ENCODE measurements at regions not wholly inside any gene's neighbourhood (a gene's known extent, or its start where the extent isn't known, plus 50 kb on each side); places are given as distances from the start of the nearest gene placed in this dataset.
A peak's percentile ranks its signal among the peaks of the same experiment; 100 is the strongest.
"Not testable (repeated sequence)": the region's sequence is repeated elsewhere in the genome, so short reads cannot be mapped to it uniquely, and the experiment has no call there.

DNA sequence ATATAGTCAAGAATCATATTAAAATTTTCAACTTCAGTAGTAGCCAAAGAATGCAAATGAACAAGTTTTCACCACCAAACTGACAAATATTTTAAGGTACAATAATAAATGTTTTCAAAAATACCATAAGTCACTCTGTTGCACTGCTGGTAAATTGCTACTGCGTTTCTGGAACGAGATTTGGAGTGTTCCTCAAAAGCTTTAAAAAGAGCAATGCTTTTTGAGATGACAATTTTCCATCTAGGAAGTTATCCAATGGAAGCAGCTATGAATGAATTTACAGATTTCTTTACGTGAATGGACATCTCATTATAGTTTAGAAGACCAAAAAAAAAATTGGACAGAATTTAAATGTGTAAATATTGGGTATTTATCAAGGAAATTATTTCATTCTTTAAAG is 173.2 kb upstream of the OR13F1 start:
- DNase-seq (ENCODE audit: low read depth): no peak

- DNase-seq (ENCODE audit: low read depth): no peak
These were observed 169.5 kb upstream of the OR13F1 start for GRCh38 chr9:104334549-104334948.

DNA sequence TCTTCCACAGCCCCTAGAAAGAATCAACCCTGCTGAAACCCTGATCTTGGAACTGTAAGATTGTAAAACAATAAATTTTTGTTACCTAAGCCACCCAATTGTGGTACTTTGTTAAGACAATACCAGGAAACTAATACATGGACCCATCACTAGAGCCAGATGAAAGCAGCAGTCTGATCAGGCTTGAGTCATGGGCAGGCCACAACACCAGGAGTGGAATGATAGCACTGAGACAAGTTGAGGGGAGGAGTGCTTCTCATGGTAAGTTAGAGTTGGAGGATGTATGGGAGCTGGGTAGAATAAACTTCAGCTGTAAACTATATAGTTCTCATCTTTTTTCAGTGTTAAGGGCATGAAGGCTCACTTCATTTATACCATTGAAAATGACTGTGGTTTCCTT is 164.4 kb upstream of the OR13F1 start:
- no peak for DNase-seq (ENCODE audit: low read depth)

DNA sequence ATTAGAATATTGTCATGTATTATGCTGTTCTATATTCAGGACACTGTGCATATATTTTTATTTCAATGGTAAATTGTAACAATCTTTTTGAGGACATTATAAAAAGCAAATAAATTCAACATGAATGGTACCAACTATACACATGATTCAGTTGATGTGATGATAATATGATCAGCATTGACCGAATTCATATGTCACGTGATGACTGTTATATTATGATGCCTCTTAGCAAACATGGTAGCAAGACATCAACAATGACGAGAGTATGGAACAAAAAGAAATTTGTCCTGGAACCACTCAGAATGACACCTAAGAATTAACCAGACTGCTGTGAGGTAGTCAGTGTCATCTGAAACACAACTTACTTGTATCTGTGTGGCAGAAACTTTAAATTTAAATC is 161.5 kb upstream of the OR13F1 start:
- no peak for DNase-seq (ENCODE audit: low read depth)

DNA sequence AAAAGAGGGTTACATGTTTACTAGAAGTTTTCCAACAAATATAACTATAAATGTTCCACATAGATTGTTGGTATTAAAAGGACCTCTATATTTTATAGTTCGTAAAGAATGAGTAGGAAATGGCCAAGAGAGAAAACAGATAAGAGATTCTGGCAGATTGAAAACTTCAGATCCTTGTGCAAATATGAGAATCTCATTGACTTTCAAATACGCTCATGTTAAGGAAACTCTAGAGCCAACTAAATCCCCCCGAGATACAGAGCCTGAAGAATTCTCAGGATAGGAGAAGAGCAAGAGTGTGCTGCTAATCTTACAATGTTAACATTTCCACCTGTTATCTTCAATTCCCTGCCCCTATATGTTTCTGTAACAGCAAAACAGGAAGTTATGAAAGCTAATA is 159.0 kb upstream of the OR13F1 start:
- no peak for DNase-seq (ENCODE audit: low read depth)

DNA sequence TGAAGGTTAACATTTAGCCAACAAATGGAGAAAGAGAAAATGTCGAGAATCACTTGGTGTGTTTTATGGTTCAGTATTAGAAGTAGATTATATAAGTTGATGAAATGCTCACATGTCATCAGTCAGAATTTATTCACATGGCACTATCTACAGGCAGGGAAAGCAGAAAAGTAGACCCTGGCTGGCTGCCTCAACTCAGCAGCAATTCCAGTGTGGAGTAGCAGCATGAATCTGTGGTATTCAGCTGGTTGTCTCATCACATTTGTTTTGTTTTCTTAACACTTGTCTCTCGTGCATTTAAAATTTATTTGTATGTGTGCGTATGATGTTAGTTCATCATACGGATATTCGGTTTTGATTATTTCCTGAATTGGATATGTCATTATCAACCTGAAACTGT is 153.5 kb upstream of the OR13F1 start:
- no peak for DNase-seq (ENCODE audit: low read depth)

DNA sequence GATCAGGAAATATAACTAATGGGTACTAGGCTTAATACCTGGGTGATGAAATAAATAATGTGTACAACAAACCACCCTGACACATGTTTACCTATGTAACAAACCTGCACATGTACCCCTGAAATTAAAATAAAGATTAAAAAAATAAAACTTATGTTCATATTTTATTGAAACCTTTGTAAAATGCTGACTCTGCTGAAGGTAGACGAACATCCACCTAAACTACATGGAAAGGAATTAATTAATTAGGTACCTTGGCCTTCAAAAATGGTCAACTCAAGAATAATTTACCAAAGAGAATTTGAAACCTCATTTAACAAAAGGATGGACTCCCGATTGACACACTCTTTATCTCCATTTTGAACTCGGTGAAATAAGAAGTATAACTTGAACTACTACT is 152.3 kb upstream of the OR13F1 start:
- DNase-seq (ENCODE audit: low read depth): no peak

- DNase-seq (ENCODE audit: low read depth): no peak
These were observed 142.9 kb upstream of the OR13F1 start for GRCh38 chr9:104361207-104361606.

GRCh38 chr9:104362912-104363472 is 141.1 kb upstream of the OR13F1 start:
- DNase-seq (ENCODE audit: low read depth): no peak

- no peak for DNase-seq (ENCODE audit: low read depth)
These were observed 136.6 kb upstream of the OR13F1 start for GRCh38 chr9:104367507-104367906.

GRCh38 chr9:104368318-104368717 is 135.7 kb upstream of the OR13F1 start:
- DNase-seq (ENCODE audit: low read depth): not testable (repeated sequence)

- no peak for DNase-seq (ENCODE audit: low read depth)
These were observed 129.4 kb upstream of the OR13F1 start for GRCh38 chr9:104374711-104375110.

GRCh38 chr9:104386013-104386412 is 118.0 kb upstream of the OR13F1 start:
- no peak for DNase-seq (ENCODE audit: low read depth)

DNA sequence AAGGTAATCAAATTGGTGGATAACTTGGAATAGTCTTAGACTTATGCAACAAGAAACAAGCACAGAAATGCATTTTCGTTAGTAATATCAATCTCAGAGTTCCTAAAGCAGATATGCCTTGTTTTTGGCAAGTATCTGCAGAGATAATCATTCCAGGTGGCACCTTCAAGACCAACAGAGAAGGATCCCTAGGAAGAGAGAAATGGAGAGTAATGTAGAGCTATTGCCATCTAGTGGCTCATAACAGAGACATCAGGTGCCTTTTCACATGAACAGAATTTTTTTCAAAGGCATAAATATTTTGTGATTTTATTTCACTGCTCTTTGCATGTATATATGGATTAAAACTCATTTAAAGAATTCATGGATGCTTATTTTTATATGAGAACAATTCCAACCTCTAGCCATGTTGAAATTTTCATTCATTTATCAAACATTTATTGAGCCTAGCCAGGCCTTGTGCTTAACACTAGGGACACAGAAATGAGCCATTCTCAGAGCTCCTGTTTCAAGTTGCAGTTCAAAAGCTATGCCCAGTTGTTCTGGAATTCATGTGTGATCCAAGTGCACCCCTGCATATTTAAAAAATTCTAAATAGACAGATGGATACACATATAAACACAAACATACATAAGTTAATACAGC is 117.5 kb upstream of the OR13F1 start:
- peak; percentile 29 for DNase-seq (ENCODE audit: low read depth)

DNA sequence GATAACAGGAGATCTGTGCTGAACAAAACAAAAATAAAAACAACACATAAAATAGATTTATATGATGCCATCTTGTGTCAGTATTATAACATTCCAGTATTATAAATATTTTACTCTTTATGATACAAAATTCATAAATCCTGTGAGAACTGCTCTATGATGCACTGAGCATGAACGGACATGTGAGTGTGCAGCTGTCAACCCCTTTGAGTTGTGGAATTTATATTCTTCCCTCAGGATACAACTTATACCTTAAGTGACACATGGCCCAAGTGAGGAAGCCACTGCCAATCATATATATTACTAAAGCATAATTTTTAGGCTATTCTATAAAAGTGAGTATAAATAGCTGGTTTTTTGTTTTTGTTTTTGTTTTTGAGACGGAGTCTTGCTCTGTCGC is 116.0 kb upstream of the OR13F1 start:
- no peak for DNase-seq (ENCODE audit: low read depth)

GRCh38 chr9:104389341-104389740 is 114.7 kb upstream of the OR13F1 start:
- no peak for DNase-seq (ENCODE audit: low read depth)

GRCh38 chr9:104394901-104395300 is 109.2 kb upstream of the OR13F1 start:
- DNase-seq (ENCODE audit: low read depth): not testable (repeated sequence)

DNA sequence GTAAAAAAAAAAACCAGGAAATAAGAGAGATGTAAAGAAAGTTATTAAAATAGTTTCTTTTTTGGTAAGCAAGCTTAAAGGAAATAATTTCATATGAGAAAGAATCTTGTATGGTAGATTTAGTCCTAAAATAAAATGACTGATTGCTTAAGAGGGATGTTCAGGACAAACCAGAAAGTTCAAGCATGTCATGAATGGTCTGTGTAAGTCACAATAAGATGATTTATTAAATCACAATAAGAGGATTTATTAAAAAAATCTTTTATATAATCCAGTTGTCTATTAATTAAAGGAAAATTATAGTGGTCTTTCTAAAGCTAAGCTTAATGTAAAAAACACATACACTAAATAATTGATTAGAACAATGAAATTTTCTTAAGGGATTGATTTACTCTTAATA is 91.8 kb upstream of the OR13F1 start:
- DNase-seq (ENCODE audit: low read depth): no peak

- no peak for DNase-seq (ENCODE audit: low read depth)
These were observed 87.6 kb upstream of the OR13F1 start for GRCh38 chr9:104416470-104416869.

DNA sequence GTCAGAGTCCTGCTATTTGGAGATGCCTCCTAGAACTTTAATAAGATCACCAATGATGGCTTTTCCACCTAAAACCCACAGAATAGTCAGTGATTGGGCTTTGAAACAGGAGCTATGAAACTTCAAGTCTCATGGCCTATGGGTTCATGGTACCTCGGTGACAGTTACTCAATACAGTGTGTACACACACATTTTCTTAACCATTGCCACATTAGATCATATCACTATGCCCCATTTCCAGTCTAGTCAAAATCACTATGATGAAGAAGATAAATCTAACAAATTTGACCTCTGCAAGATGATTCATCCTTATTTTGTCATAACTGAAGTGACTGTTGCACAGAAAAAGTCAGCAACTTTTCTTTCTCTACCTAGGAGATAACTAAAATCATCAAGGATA is 86.8 kb upstream of the OR13F1 start:
- DNase-seq (ENCODE audit: low read depth): no peak

DNA sequence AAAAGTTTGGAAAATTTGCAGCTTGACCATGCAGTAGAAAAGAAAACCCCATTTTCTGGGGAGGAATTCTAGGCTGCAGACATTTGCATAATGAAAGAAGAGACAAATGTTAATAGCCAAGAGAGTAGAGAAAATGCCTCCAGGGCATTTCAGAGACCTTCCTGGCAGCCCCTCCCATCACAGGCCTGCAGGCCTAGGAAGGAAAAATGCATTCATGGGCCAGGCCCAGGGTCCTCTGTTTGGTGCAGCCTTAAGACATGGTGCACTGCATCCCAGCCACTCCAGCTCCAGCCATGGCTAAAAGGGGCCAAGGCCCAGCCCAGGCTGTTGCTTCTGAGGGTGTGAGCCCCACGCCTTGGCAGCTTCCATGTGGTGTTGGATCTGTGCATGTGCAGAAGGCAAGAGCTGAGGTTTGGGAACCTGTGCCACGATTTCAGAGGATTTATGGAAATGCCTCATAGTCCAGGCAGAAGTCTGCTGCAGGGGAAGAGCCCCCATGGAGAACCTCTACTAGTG is 75.0 kb upstream of the OR13F1 start:
- no peak for DNase-seq (ENCODE audit: low read depth)

DNA sequence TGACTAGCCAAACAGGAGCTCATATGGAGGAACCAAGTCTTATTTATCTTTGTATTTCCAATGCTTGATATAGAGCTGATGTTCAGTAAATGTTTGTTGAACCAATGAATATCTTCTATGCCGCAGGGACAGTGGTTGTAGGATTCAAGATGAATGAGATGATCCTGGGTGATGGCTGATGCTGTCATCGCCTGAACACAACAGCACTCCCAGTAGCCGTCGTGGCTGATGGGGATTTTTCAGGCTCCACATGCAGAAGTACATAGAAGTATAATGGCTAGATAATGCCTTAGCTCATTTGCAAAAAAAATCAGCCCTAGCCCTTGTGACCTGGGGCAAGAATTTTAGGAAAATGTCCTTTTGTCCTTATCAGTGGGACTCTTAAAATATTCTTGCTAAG is 69.0 kb upstream of the OR13F1 start:
- no peak for DNase-seq (ENCODE audit: low read depth)

DNA sequence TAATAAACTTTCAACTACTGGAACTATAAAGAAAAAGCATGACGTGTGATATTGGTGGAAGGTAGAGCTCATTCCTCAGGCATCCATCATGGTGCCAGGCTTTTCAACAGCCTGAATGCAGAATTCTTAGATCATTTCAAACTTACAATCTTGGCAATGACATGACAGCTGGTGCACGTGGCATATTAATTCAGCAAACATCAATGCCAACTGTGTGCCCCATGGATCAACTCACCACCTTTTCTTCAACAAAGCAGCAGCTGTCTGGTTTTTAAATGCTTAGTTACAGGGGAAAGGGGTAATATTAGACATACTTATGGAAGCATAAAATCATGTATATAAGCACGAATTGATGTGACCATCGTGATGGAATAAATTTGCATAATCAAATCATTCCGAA is 56.0 kb upstream of the OR13F1 start:
- DNase-seq (ENCODE audit: low read depth): no peak

Data from fibroblast of gingiva (primary cell).